ENCODE measurements at regions not wholly inside any gene's neighbourhood (a gene's known extent, or its start where the extent isn't known, plus 50 kb on each side); places are given as distances from the start of the nearest gene placed in this dataset.

DNA sequence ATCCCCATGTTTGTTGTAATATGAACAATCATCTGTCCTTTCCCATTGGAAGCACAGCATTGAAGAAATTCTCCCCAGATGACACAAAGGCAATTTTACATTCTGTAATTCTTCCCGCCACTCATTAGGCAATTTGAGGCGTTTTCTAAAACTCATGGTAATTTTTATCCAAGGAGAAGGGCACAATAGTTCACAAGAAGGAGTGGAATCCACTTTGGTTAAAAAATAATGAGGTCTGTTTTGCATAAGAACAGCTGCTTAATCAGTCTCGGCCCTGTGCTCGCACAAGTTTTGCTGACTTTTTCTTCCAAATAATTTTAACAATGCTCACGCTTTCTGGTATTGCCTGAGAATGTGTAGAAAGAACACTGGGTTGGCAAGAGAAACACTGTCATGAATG lies 94.0 kb downstream of the CAVIN4 start:
- Mint-ChIP-seq H3K36me3 (ENCODE audit: low read depth) (no peaks in the 10 kb centered on the region), H3K27me3 (peaks cover 9% of the 10 kb centered on the region), H3K9me3 (ENCODE audit: low read depth) (no peaks in the 10 kb centered on the region), H3K27ac (no peak overlapping the region), H3K4me3 (no peak overlapping the region), H3K4me1 (no peaks in the 10 kb centered on the region)
- no peak for DNase-seq
- intact Hi-C loops (cut with DNase I, micrococcal nuclease) = no loop called here
- ChIA-PET POLR2A (no interaction called here), CTCF (no interaction called here)
- no peak for ATAC-seq

DNA sequence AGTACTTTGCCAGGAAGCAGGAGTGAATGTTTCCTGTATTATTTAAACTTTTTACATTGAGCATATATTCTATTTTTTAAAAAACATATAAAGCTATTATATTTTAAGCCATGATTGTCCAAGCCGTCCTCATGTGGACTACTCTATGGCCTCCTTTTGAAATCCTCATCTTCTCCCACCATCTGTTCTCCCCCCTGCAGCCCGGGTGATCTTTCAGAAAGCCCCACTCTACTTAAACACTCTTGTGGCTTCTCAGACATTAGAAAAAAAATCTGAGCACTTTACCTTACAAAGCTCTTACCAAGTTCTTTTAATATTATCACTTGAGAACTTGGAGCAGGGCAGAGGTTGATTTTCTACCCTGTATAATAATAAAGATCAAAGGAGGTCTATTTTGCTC lies 95.4 kb downstream of the CAVIN4 start:
- intact Hi-C loops (cut with DNase I, micrococcal nuclease) = no loop called here
- Mint-ChIP-seq H3K4me1 (no peaks in the 10 kb centered on the region), H3K36me3 (ENCODE audit: low read depth) (no peaks in the 10 kb centered on the region), H3K4me3 (no peak overlapping the region), H3K9me3 (ENCODE audit: low read depth) (no peaks in the 10 kb centered on the region), H3K27ac (no peak overlapping the region), H3K27me3 (peaks cover 7% of the 10 kb centered on the region)
- no peak for DNase-seq
- CTCF ChIA-PET = no interaction called here
- ATAC-seq = no peak
- POLR2A ChIA-PET = no interaction called here

GRCh38 chr9:100674419-100675122 lies 96.7 kb downstream of the CAVIN4 start:
- POLR2A ChIA-PET = no interaction called here
- ATAC-seq = no peak
- no peak for DNase-seq
- H3K9me3 Mint-ChIP-seq (ENCODE audit: low read depth) = no peaks in the 10 kb centered on the region
- intact Hi-C loops (cut with DNase I, micrococcal nuclease) = no loop called here
- H3K27me3 Mint-ChIP-seq = peaks cover 4% of the 10 kb centered on the region
- no peak overlapping the region for H3K4me3 Mint-ChIP-seq
- H3K36me3 Mint-ChIP-seq (ENCODE audit: low read depth) = no peaks in the 10 kb centered on the region
- H3K27ac Mint-ChIP-seq = no peak overlapping the region
- H3K4me1 Mint-ChIP-seq = no peaks in the 10 kb centered on the region
- CTCF ChIA-PET = no interaction called here

DNA sequence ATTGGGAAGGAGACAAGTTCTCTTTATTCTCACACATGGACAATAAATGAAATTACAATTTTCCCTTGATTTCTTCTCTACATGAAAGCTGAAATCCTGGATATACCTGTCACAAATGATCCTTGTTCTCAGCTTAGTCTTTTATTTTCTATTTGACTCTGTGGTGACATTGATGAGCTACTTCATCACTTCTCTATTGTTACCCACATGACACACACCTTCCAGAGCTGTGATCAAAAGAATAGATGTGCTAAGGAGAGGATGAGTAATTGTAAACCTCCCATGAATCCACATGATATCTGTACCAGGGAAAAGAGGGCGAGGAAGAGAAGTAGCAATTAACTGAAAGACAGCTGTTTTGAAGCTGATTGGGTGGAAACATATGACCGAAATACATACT lies 102.0 kb downstream of the CAVIN4 start:
- H3K4me3 Mint-ChIP-seq = no peak overlapping the region
- no peaks in the 10 kb centered on the region for H3K4me1 Mint-ChIP-seq
- no peak overlapping the region for H3K27ac Mint-ChIP-seq
- no peaks in the 10 kb centered on the region for H3K9me3 Mint-ChIP-seq (ENCODE audit: low read depth)
- no peaks in the 10 kb centered on the region for H3K36me3 Mint-ChIP-seq (ENCODE audit: low read depth)
- ChIA-PET POLR2A (no interaction called here), CTCF (interaction anchor here (0.6 kb wide), 1 partner anchor 822 kb away, joined by 3 read pairs; no protein-coding TSS in a partner anchor)
- H3K27me3 Mint-ChIP-seq = peaks cover 5% of the 10 kb centered on the region
- ATAC-seq (peak; percentile 44), DNase-seq (no peak)
- intact Hi-C loops (cut with DNase I, micrococcal nuclease) = no loop called here

- Mint-ChIP-seq H3K27me3 (peaks cover 8% of the 10 kb centered on the region), H3K27ac (no peak overlapping the region), H3K36me3 (ENCODE audit: low read depth) (no peaks in the 10 kb centered on the region), H3K4me3 (no peak overlapping the region), H3K4me1 (peaks cover 8% of the 10 kb centered on the region), H3K9me3 (ENCODE audit: low read depth) (no peaks in the 10 kb centered on the region)
- intact Hi-C loops (cut with DNase I, micrococcal nuclease) = no loop called here
- CTCF ChIA-PET = interaction anchor here (0.6 kb wide), 1 partner anchor 767 kb away, joined by 3 read pairs; no protein-coding TSS in a partner anchor
- ATAC-seq = no peak
- DNase-seq = no peak
- POLR2A ChIA-PET = no interaction called here
Measured at GRCh38 chr9:100686420-100686819, 108.5 kb downstream of the CAVIN4 start.

DNA sequence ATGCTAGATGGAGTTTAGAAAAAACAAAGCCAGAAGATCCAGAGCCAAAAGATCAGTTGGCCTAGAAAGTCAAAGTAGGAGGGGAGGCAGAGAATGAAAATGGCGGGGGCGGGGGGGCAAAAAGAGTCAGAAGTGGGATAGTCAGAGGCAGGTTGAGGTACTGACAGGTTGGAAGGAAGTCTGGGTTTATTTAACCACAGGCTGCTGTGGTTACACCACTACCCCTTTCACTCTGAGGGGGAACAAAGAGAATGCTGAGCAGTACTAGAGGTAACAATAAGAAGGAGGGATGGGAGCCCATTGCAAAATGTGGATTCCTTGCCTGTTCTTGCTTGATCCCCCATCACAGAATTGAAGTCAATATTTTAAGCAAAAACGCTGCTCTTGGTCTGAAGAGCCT lies 111.8 kb downstream of the CAVIN4 start:
- intact Hi-C loops (cut with DNase I, micrococcal nuclease) = no loop called here
- Mint-ChIP-seq H3K36me3 (ENCODE audit: low read depth) (no peaks in the 10 kb centered on the region), H3K9me3 (ENCODE audit: low read depth) (no peaks in the 10 kb centered on the region), H3K4me3 (no peak overlapping the region), H3K4me1 (peaks cover 8% of the 10 kb centered on the region), H3K27me3 (peaks cover 8% of the 10 kb centered on the region), H3K27ac (no peak overlapping the region)
- CTCF ChIA-PET = interaction anchor here (0.6 kb wide), 1 partner anchor 9 kb away, joined by 4 read pairs; no protein-coding TSS in a partner anchor
- peak; percentile 19 for DNase-seq
- POLR2A ChIA-PET = no interaction called here
- ATAC-seq = peak; percentile 42

DNA sequence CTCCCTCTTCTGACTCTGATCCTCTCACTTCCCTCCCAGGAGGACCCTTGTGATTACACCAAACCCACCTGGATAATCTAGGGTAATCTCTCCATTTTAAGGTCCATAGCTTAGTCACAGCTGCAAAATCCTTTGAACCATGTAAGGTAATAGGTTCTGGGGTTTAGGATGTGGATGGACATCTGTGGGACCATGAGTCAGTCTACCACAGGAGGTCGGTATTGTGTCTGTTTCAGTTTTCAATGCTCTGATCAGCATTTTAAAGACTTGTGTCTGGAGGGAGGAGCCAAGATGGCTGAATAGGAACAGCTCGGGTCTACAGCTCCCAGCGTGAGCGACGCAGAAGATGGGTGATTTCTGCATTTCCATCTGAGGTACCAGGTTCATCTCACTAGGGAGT lies 112.6 kb downstream of the CAVIN4 start:
- Mint-ChIP-seq H3K36me3 (ENCODE audit: low read depth) (no peaks in the 10 kb centered on the region), H3K9me3 (ENCODE audit: low read depth) (no peaks in the 10 kb centered on the region), H3K27me3 (peaks cover 6% of the 10 kb centered on the region), H3K4me1 (peaks cover 8% of the 10 kb centered on the region), H3K27ac (no peak overlapping the region), H3K4me3 (no peak overlapping the region)
- ATAC-seq (no peak), DNase-seq (no peak)
- CTCF ChIA-PET = no interaction called here
- intact Hi-C loops (cut with DNase I, micrococcal nuclease) = no loop called here
- POLR2A ChIA-PET = no interaction called here

DNA sequence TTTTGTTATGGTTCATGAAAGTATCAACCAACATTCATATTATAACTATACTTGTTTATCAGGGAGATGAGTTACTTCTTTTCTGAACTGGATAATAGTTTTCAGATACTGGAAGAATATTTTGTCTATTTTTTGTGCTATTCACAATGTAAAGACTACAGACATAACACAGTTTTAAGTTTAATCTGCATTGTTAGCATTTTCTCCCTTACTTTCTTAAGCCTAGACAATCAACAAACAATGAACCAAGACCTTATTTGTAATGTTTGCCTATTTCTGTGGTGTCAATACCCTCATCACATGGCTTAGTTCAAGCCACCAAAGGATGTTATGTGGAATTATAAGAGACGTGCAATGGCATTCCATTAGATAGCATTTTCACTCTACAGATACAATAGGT lies 119.5 kb downstream of the CAVIN4 start:
- no peaks in the 10 kb centered on the region for H3K9me3 Mint-ChIP-seq (ENCODE audit: low read depth)
- H3K27me3 Mint-ChIP-seq = no peaks in the 10 kb centered on the region
- intact Hi-C loops (cut with DNase I, micrococcal nuclease) = no loop called here
- no peaks in the 10 kb centered on the region for H3K36me3 Mint-ChIP-seq (ENCODE audit: low read depth)
- POLR2A ChIA-PET = no interaction called here
- no peak overlapping the region for H3K27ac Mint-ChIP-seq
- H3K4me3 Mint-ChIP-seq = no peak overlapping the region
- DNase-seq (no peak), ATAC-seq (no peak)
- H3K4me1 Mint-ChIP-seq = no peaks in the 10 kb centered on the region
- CTCF ChIA-PET = interaction anchor here (1.0 kb wide), 1 partner anchor 614 kb away, joined by 3 read pairs; no protein-coding TSS in a partner anchor

- ATAC-seq (no peak), DNase-seq (no peak)
- CTCF ChIA-PET = interaction anchor here (1.0 kb wide), 1 partner anchor 118 kb away, joined by 3 read pairs; no protein-coding TSS in a partner anchor
- intact Hi-C loops (cut with DNase I, micrococcal nuclease) = no loop called here
- H3K27ac Mint-ChIP-seq = no peak overlapping the region
- H3K4me1 Mint-ChIP-seq = no peaks in the 10 kb centered on the region
- no peaks in the 10 kb centered on the region for H3K36me3 Mint-ChIP-seq (ENCODE audit: low read depth)
- POLR2A ChIA-PET = no interaction called here
- no peaks in the 10 kb centered on the region for H3K9me3 Mint-ChIP-seq (ENCODE audit: low read depth)
- H3K27me3 Mint-ChIP-seq = no peaks in the 10 kb centered on the region
- no peak overlapping the region for H3K4me3 Mint-ChIP-seq
Measured at GRCh38 chr9:100698945-100699344, 121.1 kb downstream of the CAVIN4 start.

GRCh38 chr9:100699668-100700067 lies 121.8 kb downstream of the CAVIN4 start:
- ChIA-PET CTCF (interaction anchor here (1.0 to 1.2 kb wide), 2 partner anchors 41 to 118 kb away, joined by 3 read pairs; no protein-coding TSS in a partner anchor), POLR2A (no interaction called here)
- H3K27ac Mint-ChIP-seq = no peak overlapping the region
- no peaks in the 10 kb centered on the region for H3K9me3 Mint-ChIP-seq (ENCODE audit: low read depth)
- H3K4me1 Mint-ChIP-seq = no peaks in the 10 kb centered on the region
- H3K4me3 Mint-ChIP-seq = no peak overlapping the region
- H3K27me3 Mint-ChIP-seq = no peaks in the 10 kb centered on the region
- ATAC-seq (no peak), DNase-seq (no peak)
- intact Hi-C loops (cut with DNase I, micrococcal nuclease) = loop anchor here in 1 of 2 experiments (5.0 kb wide), 1 partner anchor 613 kb away; no protein-coding TSS in a partner anchor
- no peaks in the 10 kb centered on the region for H3K36me3 Mint-ChIP-seq (ENCODE audit: low read depth)

- intact Hi-C loops (cut with DNase I, micrococcal nuclease) = loop anchor here in 1 of 2 experiments (5.0 kb wide), 1 partner anchor 611 kb away; no protein-coding TSS in a partner anchor
- Mint-ChIP-seq H3K36me3 (ENCODE audit: low read depth) (no peaks in the 10 kb centered on the region), H3K4me3 (no peak overlapping the region), H3K9me3 (ENCODE audit: low read depth) (no peaks in the 10 kb centered on the region), H3K27ac (no peak overlapping the region), H3K27me3 (no peaks in the 10 kb centered on the region), H3K4me1 (no peaks in the 10 kb centered on the region)
- ChIA-PET POLR2A (no interaction called here), CTCF (interaction anchor here (0.7 to 1.8 kb wide), 6 partner anchors 13 to 616 kb away, joined by 3 to 7 read pairs (median 4); no protein-coding TSS in a partner anchor)
- DNase-seq = peak; percentile 20
- no peak for ATAC-seq
Measured at GRCh38 chr9:100700689-100701318, 122.9 kb downstream of the CAVIN4 start.

All from activated CD4-positive, alpha-beta T cell treated with anti-CD3 and anti-CD28 coated beads for 36 hours (primary cell).